Activated CD8-positive, alpha-beta T cell treated with anti-CD3 and anti-CD28 coated beads for 36 hours (primary cell): ENCODE measurements at regions not wholly inside any gene's neighbourhood (a gene's known extent, or its start where the extent isn't known, plus 50 kb on each side); places are given as distances from the start of the nearest gene placed in this dataset.

ENCODE experiments used
- ATAC-seq: fragments of 200-7000 bp; cut with Tn5 transposase; one replicate; pipeline ENCODE4 v1.10.0; 2021; ENCODE audit warnings: mild to moderate bottlenecking, moderate library complexity
- CTCF ChIA-PET: fragments of 350-600 bp; sonication (Branson Sonifier 250); formaldehyde crosslinking; loops from one replicate; lab custom pipeline; 2021; ENCODE audit warnings: antibody characterized with exemption; lab: Charles Lee
- POLR2A ChIA-PET: fragments of 350-600 bp; sonication (Branson Sonifier 250); formaldehyde crosslinking; loops from one replicate; lab custom pipeline; 2021; ENCODE audit warnings: antibody characterized with exemption; lab: Charles Lee
- DNase-seq: peaks from one replicate; pipeline ENCODE4 v3.0.0-alpha.2; 2020
- H3K27ac Mint-ChIP-seq: one replicate; pipeline ENCODE4 v1.8.0; 2021; ENCODE audit warnings: mild to moderate bottlenecking, mixed read lengths
- H3K27me3 Mint-ChIP-seq: one replicate; pipeline ENCODE4 v1.8.0; 2021; ENCODE audit warnings: mixed read lengths
- H3K36me3 Mint-ChIP-seq: one replicate; pipeline ENCODE4 v1.8.0; 2021; ENCODE audit warnings: low read depth, mixed read lengths
- H3K4me1 Mint-ChIP-seq: one replicate; pipeline ENCODE4 v1.8.0; 2021; ENCODE audit warnings: low read depth, mixed read lengths
- H3K4me3 Mint-ChIP-seq: one replicate; pipeline ENCODE4 v1.8.0; 2021; ENCODE audit warnings: mild to moderate bottlenecking, moderate library complexity, mixed read lengths
- H3K9me3 Mint-ChIP-seq: one replicate; pipeline ENCODE4 v1.8.0; 2021; ENCODE audit warnings: mixed read lengths
- intact Hi-C: fragments of 100-400 bp; cut with micrococcal nuclease; formaldehyde crosslinking; loops from one replicate; pipeline ENCODE4 v1.10.0; 2022
- TF ChIP-seq, protein P1 (sequence below): fragments of 200-600 bp; IDR thresholded peaks from one replicate; pipeline ENCODE4 v1.8.0; 2022; ENCODE audit warnings: antibody characterized with exemption, mild to moderate bottlenecking

DNA sequence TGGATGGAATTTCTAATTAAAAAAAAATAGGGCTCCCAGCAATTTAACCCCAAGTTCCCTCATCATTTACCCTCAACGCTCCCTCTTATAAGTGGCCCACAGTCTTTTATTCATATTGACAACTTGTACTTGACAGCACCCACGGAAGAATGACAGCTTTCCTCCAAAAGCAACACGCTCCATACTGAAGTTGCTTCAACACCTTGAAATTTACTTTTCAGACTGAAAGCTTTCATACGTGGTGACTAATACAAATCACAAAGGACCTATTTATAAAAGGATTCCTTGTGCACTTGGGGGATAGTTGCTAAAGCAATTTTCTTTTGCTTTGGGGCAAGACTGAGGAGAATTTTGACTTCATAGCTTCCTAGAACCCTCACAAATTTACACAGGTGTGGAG, 1629.4 kb upstream of the SEL1L start:
- ChIA-PET CTCF (no interaction called here), POLR2A (no interaction called here)
- DNase-seq, result no peak
- no peaks in the 10 kb centered on the region for H3K4me1 Mint-ChIP-seq
- H3K9me3 Mint-ChIP-seq, result peaks cover 9% of the 10 kb centered on the region
- TF ChIP-seq, protein P1, sequence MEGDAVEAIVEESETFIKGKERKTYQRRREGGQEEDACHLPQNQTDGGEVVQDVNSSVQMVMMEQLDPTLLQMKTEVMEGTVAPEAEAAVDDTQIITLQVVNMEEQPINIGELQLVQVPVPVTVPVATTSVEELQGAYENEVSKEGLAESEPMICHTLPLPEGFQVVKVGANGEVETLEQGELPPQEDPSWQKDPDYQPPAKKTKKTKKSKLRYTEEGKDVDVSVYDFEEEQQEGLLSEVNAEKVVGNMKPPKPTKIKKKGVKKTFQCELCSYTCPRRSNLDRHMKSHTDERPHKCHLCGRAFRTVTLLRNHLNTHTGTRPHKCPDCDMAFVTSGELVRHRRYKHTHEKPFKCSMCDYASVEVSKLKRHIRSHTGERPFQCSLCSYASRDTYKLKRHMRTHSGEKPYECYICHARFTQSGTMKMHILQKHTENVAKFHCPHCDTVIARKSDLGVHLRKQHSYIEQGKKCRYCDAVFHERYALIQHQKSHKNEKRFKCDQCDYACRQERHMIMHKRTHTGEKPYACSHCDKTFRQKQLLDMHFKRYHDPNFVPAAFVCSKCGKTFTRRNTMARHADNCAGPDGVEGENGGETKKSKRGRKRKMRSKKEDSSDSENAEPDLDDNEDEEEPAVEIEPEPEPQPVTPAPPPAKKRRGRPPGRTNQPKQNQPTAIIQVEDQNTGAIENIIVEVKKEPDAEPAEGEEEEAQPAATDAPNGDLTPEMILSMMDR, result no peak
- no peaks in the 10 kb centered on the region for H3K27me3 Mint-ChIP-seq
- H3K27ac Mint-ChIP-seq, result no peak overlapping the region
- intact Hi-C loops, result no loop called here
- no peaks in the 10 kb centered on the region for H3K36me3 Mint-ChIP-seq
- no peak for ATAC-seq
- no peak overlapping the region for H3K4me3 Mint-ChIP-seq

DNA sequence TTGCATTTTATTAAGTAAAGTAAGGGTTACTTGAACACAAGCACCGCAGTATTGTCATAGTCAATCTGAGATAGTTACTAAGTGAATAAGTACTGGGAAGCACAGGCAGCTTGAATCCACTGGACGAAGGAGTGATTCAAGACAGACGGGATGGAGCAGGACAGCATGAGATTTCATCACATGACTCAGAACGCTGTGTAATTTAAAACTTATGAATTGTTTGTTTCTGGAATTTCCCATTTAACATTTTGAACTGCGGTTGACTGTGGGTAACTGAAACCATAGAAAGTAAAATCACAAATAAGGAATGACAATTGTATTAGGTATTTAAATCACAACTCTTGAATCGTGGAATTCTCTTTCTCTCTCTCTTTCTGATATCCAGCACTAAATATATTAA, 1630.4 kb upstream of the SEL1L start:
- POLR2A ChIA-PET, result no interaction called here
- intact Hi-C loops, result no loop called here
- TF ChIP-seq, protein P1, result no peak
- no peak for DNase-seq
- no peak for ATAC-seq
- H3K4me1 Mint-ChIP-seq, result no peaks in the 10 kb centered on the region
- CTCF ChIA-PET, result no interaction called here
- H3K4me3 Mint-ChIP-seq, result no peak overlapping the region
- H3K36me3 Mint-ChIP-seq, result no peaks in the 10 kb centered on the region
- no peaks in the 10 kb centered on the region for H3K27me3 Mint-ChIP-seq
- no peak overlapping the region for H3K27ac Mint-ChIP-seq
- peaks cover 9% of the 10 kb centered on the region for H3K9me3 Mint-ChIP-seq

- CTCF ChIA-PET, result no interaction called here
- TF ChIP-seq, protein P1, result no peak
- no peaks in the 10 kb centered on the region for H3K36me3 Mint-ChIP-seq
- DNase-seq, result no peak
- H3K9me3 Mint-ChIP-seq, result peaks cover 9% of the 10 kb centered on the region
- H3K27ac Mint-ChIP-seq, result no peak overlapping the region
- H3K27me3 Mint-ChIP-seq, result no peaks in the 10 kb centered on the region
- no peak overlapping the region for H3K4me3 Mint-ChIP-seq
- POLR2A ChIA-PET, result no interaction called here
- H3K4me1 Mint-ChIP-seq, result no peaks in the 10 kb centered on the region
- intact Hi-C loops, result no loop called here
- no peak for ATAC-seq
Observed at GRCh38 chr14:83164591-83164990, 1630.9 kb upstream of the SEL1L start.

GRCh38 chr14:83170165-83170564, 1636.5 kb upstream of the SEL1L start:
- no peak overlapping the region for H3K4me3 Mint-ChIP-seq
- CTCF ChIA-PET, result no interaction called here

GRCh38 chr14:83171761-83172160, 1638.1 kb upstream of the SEL1L start:
- DNase-seq, result no peak
- intact Hi-C loops, result no loop called here
- Mint-ChIP-seq H3K27me3 (no peaks in the 10 kb centered on the region), H3K9me3 (peaks cover 15% of the 10 kb centered on the region), H3K27ac (no peak overlapping the region), H3K4me3 (no peak overlapping the region), H3K36me3 (no peaks in the 10 kb centered on the region), H3K4me1 (no peaks in the 10 kb centered on the region)
- TF ChIP-seq, protein P1, result no peak
- no peak for ATAC-seq
- CTCF ChIA-PET, result no interaction called here
- POLR2A ChIA-PET, result no interaction called here

More at GRCh38 chr14:83170165-83170564, 1636.5 kb upstream of the SEL1L start:
- Mint-ChIP-seq H3K36me3 (no peaks in the 10 kb centered on the region), H3K4me1 (no peaks in the 10 kb centered on the region), H3K9me3 (peaks cover 15% of the 10 kb centered on the region), H3K27ac (no peak overlapping the region), H3K27me3 (no peaks in the 10 kb centered on the region)
- intact Hi-C loops, result no loop called here
- DNase-seq (no peak), ATAC-seq (no peak)
- TF ChIP-seq, protein P1, result no peak
- POLR2A ChIA-PET, result no interaction called here
